HG02973 (cell line): ENCODE measurements at regions not wholly inside any gene's neighbourhood (a gene's known extent, or its start where the extent isn't known, plus 50 kb on each side); places are given as distances from the start of the nearest gene placed in this dataset.
"Not testable (repeated sequence)": the region's sequence is repeated elsewhere in the genome, so short reads cannot be mapped to it uniquely, and the experiment has no call there.

Experiments used
- ATAC-seq: cut with Tn5 transposase; IDR thresholded peaks from one replicate; pipeline ENCODE4 v1.9.1; 2021; ENCODE audit warnings: moderate library complexity; ENCODE audit not compliant: unreplicated experiment

DNA sequence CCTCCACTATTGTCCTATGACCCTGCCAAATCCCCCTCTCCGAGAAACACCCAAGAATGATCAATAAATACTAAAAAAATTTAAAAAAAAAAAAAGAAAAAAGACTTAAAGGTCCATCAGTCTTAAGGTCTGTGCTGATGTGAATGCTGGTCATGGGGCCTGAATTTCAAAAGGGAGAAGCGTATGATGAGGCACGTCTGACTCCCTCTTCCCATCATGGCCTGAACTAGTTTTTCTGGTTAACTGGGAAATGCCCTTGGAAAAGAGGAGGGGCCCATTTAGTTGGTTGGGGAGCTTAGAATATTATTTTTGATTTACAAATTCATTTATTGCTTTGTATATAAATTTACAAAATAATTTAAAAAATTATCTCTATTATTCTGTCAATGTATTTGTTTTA is 291.0 kb upstream of the CDH19 start:
- ATAC-seq: no peak

DNA sequence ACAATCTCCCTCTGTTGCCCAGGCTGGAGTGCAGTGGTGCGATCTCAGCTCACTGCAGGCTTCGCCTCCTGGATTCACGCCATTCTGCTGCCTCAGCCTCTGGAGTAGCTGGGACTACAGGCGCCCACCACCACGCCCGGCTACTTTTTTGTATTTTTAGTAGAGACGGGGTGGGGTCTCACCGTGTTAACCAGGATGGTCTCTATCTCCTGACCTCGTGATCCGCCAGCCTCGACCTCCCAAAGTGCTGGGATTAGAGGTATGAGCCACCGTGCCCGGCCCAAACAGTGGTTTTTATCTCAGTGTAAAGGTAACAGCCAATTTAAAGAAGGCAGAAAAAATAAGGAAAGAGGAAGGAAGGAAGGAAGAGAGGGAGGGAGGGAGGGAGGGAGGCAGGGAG is 288.5 kb upstream of the CDH19 start:
- ATAC-seq: not testable (repeated sequence)

DNA sequence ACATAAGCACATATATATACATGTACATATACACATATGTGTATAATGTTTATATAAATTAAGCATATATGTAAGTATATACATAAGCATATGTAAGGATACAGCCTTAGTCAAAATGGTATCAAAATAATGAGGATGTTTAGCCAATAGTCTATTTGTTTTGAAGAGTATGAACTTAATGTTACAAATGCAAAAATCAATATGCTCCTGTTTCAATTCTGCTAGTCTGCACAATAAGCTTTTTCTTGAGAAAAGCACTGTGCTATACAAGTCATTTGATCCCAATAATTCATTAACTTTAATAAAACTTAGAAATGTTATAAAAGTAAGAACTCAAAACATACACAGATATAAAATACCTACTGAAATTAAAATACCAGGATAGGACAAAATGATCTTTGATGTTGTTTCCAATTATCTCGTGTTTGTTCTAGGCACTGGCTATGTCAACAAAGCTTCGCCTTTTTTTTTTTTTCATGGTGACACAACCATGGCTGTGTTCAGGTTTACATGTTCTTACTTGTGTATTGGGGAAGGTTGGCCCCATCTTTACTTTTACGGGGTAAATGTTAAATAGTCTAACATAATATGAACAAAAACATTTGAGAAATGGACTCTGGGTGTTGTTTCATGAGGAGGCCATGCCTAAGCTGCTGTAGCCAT is 271.1 kb upstream of the CDH19 start:
- no peak for ATAC-seq

DNA sequence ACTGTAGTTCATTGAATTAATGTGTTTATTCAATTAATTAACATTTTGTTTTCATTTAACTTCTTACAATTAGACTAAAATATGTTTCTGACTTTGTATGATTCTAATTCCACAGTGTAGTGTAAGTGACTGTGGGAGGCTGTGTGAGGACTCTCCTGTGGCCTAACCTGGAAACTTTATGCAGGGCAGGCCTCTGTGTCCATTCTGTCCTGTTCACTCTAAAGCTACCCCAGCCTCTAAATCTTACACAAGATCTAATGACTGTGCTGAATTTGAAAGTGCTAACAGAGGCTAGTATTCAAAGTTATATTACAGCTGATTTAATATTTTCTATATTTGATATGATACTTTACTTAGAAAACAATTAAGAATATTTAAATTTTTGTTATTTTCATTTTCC is 270.5 kb upstream of the CDH19 start:
- no peak for ATAC-seq

DNA sequence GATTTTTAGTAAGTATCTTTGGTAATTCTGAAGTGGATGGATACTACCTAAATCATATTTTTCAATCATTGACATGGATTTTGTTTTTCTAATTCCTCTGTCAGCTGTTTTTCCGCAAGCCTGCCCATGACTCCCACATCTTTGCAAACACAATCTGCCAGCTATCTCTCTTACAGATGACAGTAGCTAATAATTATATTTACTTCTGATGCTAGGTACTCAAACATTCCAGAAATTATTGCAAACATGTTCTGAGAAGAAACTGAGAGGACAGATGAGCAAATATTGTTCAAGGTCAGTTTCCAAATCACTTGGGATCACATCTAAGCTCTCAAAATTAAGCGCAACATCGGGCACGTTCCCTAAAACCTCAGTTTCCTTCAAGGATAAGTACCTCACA is 270.0 kb upstream of the CDH19 start:
- no peak for ATAC-seq

DNA sequence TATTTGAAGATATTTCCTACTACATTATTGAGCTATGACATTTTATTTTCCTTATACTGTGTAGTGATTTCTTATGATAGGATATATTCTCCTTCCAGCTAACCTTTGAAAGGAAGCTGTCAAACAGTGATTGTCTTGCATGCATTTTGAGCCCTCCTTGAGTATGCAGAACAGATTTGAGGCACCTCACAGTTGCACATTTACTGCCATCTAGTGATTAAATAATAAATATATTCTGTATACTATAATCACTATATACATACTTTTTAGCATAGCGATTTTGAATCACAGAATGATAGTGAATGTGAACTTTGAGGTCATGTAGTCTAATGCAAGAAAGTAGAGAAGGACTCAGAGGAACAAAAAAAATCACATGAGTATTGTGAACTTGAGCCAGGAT is 268.4 kb upstream of the CDH19 start:
- no peak for ATAC-seq

DNA sequence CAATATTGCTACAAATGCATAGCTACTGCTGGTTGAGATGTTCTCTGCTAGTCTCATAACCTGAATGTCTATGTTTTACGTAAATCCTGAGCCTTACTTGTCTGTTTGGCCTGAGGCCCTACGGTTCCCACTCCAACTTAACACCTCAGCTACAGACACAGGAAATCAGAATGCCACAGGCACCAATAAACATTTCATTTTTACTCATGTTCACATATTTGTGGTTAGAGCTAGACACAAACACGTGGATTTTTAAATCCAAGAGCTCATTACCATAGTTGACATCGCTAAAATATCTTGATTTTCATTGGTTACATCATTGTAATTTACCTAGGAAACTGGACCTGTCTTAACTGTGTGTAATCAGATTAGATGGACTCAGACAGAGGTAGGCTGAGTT is 263.8 kb upstream of the CDH19 start:
- no peak for ATAC-seq

DNA sequence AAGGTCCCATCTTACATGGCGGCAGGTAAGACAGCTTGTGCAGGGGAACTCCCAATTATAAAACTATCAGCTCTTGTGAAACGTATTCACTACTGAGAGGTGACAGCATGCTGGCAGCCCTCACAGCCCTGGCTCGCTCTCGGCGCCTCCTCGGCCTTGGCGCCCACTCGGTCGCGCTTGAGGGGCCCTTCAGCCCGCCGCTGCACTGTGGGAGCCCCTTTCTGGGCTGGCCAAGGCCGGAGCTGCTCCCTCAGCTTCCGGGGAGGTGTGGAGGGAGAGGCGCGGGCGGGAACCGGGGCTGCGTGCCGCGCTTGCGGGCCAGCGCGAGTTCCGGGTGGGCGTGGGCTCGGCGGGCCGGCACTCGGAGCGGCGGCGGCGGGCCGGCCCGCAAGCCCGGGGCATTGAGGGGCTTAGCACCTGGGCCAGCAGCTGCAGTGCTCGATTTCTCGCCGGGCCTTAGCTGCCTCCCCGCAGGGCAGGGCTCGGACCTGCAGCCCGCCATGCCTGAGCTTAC is 262.6 kb upstream of the CDH19 start:
- ATAC-seq: not testable (repeated sequence)

DNA sequence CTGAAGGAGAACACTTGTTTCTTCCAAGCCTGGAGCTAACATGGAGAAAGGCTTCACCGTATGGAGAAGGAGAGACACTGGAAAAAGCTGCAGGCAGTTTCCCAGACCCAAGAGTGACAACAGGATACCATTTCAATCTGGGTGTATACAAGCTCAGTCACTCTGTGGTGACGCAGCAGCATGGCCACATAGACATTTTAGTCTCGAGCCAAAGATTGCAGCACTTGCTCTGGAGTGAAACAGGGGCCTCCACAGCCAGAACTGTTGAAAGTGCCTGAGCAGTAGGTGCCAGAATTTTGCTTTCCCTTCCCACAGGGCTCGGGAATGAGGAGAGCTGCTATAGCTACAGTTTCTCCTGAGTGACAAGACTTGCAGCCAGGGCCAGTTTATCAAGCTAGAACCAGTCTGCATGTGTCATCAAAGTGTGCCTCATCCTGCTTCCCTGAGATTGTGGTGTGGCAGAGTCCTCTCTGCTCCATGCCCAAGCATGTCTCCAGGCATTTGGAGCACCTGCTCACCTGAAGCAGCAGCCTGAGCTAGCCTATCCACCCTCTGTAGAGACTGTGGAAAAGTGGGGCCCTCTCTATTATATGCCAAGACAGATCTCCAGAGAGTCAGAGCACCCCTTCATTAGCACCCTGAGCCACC is 234.6 kb upstream of the CDH19 start:
- no peak for ATAC-seq

DNA sequence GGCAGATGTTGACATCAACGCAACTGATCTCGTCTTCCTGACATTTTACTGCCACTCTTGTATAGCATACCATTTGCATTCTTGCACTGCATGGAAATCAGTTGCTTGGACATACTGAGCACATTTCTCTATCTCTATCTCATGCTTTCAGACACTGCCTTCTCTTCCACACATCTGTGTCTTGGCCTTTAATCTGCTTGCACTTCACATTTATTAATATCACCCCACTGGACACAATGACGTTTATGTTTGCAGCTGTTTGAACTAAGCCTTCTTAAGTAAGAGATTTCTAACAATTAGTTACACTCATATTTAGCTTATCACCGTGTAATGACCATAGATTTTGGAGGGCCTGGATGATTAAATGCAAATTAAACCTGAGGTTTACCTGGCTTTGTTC is 229.8 kb upstream of the CDH19 start:
- no peak for ATAC-seq

DNA sequence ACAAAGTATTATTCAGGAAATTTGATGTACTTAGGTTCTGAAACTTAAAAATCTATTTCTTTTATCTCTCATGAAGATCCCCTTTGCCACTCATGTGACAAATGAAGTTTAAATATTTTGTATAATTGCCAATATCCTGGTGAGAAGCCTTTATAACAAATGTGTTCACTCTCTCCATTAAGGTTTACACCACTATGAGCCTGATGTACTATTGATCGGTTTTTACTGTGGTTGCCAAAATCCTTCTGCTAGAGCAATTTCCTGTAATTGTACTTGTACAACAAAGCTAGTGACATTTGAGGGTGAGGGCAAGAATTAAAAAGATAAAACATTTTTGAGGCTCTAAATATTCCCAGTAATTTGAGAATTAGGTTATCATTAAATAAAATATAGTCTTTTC is 222.3 kb upstream of the CDH19 start:
- no peak for ATAC-seq

DNA sequence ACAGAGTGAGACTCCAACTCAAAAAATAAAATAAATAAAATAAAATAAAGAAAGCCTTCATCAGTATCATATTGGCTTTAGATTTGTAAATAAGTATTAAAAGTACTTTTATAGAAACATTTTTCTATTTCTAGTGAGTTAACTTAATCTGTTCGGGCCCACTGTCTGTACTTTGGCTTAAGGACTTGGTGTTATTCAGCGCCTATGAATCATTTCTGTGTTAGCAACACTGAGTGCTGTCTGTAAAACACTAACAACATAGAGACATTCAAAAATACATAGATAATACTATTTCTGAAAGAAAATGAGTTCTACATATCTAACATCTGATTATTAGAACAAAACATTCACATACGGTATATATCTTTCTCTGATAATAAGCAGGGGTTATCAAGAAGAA is 221.5 kb upstream of the CDH19 start:
- ATAC-seq: no peak

DNA sequence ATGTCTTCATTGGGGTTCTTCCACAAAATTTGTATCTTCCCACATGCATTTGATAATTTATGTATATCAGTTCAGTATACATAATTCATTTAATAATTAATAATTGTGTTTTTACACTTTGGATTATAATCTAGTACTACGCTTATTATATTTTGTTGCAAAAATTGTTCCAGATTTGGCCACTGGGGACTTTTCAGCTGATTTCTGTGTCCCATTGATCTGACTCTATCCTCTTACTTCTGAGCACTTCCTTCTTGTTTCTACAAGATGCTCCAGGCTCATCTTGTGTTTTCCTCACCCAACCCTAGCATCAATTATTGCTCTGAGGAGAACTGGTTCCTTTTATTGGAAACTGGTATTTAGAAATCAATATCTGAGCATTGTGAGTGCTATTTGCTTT is 215.3 kb upstream of the CDH19 start:
- peak; percentile 56 for ATAC-seq

DNA sequence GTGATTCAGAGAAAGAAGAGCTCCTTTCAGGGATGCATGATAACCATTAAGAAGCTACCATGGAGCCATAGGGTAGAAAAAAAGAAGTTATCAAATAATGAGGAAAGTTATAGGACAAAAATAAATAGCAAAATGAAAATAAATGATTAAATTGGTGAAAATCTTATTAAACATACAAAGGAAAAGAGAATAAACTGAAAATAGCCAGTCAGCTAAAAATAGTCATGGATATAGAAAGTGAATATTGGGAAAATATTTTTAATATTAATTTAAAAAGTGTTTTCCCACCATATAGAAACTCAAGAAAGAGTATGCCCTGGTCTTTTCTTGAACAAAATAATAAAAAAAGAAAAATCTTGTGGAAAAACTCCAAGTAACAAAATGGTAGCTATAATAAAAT is 209.2 kb upstream of the CDH19 start:
- ATAC-seq: no peak

DNA sequence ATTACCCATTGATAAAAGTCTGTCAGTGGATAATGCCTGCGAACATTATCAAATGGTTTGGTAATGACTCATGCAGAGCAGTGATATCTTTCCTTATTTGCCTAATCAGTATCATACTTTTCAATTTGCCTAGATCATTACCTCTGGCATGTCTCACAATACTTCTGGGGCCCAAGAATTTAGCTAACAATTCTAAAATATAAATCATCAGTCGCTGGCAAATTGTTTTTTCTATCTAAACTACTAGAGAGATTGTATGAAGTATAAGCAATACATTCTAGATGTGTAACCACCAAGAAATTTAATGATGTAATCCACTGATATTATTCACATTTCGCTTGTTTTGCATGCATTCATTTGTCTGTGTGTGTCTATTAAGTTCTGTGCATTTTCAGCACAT is 191.2 kb upstream of the CDH19 start:
- ATAC-seq: no peak

DNA sequence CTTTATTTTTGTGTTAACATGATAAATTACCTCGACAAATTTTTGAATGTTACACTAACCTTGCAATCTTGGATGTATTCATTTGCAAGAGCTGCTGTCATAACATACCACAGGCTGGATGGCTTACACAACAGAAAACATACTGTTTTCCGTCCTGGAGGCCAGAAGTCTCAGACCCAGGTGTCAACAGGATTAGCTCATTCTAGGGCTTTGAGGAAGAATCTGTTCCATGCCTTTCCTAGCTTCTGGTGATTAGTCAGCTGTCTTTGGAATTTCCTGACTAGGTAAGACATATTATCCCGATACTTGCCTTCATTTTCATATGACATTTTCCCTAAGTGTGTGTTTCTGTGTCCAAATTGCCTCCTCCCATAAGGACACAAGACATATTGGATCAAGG is 188.6 kb upstream of the CDH19 start:
- no peak for ATAC-seq

DNA sequence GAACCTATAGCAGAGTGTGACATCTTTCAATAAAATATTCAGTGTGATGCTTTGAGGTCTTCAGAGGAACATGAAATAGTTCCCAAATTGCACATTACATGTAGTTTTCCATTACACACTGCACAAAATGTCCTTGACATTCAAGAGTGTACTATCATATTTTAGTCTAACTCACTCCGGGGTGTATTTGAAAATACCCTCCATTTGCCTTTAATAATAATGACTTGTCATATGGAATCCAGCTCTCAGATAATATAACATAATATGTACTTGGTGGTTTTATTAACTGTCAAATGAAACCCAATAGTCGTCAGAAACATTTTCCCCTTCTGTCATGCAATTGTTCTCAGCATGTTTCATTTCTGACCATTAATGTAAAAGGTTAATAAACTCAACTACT is 176.7 kb upstream of the CDH19 start:
- ATAC-seq: no peak

DNA sequence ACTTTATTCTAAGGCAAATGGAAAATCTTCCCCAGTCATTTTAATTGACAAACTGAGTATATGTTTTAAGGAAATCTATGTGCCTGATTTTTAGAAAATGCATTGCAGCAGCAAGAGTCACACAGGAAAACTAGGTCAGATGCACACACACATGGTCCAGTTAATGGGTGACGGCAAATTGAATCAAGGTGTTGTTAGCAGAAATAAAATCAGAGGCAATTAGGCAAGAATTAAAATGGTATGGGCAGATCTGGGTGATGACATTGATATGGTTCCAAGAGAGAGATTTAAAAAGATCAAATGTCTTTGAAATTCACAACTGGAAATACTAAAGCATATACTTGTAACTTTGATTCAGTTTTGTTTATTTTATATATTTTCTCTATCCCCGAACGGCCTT is 174.2 kb upstream of the CDH19 start:
- ATAC-seq: no peak

DNA sequence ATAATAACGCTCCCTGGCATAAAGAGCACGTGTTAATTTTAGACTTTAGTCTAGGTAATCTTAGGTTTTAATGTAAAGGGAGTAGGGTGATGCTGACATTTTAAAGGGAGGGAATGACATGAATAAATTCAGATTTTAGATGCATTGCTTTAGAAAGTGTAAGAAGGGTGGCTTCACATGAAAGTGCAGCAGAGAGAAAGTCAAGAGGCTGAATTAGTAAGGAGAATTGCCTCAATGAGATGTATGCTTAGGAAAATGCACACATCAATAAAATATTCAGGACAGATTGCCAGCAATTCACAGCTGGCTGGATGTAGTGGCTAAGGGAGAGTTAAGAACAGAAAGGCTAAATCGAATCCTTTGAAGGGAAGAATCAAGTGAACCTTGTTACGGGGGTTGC is 165.5 kb upstream of the CDH19 start:
- no peak for ATAC-seq

DNA sequence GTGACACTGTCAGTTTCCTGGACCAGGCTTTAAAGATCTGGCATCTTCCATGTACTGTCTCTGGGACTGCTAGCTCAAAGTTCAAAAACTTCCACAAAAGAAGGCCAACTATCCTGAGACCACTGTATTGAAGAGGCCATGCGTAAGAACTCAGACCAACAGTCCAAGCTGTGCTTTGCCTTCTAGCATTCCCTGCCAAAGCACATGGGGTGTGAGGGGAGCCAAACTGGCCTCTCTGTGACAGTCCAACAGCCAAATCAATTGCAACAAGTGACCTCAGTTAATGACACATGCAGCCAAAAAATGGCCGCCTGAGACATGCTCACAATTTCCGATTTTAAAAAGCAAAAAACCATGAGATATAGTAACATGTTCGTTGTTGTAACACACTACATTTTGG is 160.3 kb upstream of the CDH19 start:
- ATAC-seq: no peak

DNA sequence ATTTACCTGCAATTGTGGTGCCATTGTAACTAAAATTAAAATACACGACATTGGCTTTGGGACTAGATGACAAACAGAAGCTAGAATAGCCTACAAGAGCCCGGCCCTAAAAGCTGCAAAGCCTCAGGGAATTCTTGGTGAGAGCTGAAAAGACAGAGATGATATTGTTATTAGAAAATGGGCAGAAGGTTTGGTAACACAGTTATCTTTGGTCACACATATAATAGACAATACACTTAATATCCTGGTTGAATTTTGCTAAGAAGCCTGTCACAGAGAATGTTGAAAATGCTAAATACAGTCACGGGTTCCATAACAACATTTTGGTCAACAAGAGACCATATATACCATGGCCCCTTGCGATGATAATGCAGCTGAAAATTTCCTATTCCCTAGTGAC is 157.3 kb upstream of the CDH19 start:
- no peak for ATAC-seq

DNA sequence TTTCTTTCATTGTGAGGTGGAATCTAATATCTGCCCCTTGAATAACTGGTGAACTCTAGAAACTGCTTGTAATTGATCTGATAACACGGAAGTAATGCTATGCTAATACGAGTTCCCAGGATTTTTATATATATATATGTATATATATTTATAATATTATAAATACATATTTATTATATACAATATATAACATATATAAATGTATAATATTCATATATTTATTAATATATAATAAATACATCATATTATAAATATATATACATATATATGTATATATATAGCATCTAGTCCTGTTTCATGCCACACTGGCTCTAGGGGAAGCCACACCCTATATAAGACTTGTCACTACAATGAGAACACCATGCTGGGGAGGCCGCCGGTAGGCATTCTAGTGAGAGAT is 156.7 kb upstream of the CDH19 start:
- no peak for ATAC-seq
